Stomach (tissue), 4 donors: ENCODE measurements at regions not wholly inside any gene's neighbourhood (a gene's known extent, or its start where the extent isn't known, plus 50 kb on each side); places are given as distances from the start of the nearest gene placed in this dataset.

Experiments used
- CTCF ChIP-seq, 7 experiments: fragments of 450-650 bp in 4 of 7; fragments of 200-600 bp in 3 of 7; sonication (generic) in 3 of 7; IDR thresholded peaks; one replicate each; pipeline ENCODE4 v1.5.1; 2016 to 2019; ENCODE audit warnings: antibody characterized with exemption in 7 of 7, control low read depth in 2 of 7, mild to moderate bottlenecking in 1 of 7
- POLR2A ChIP-seq, 4 donors: fragments of 450-650 bp; IDR thresholded peaks; one replicate each; pipeline ENCODE4 v1.6.1; 2016; ENCODE audit warnings: antibody characterized with exemption in 4 of 4, control low read depth in 2 of 4, mild to moderate bottlenecking in 1 of 4, moderate library complexity in 1 of 4
- POLR2AphosphoS5 ChIP-seq, 3 donors: sonication (generic); formaldehyde crosslinking; IDR thresholded peaks; one replicate each; pipeline ENCODE4 v1.6.1; 2016; ENCODE audit warnings: antibody characterized with exemption in 3 of 3

GRCh38 chr6:139525415-139525814 is 151.0 kb upstream of the CITED2 start:
- TF ChIP-seq CTCF (IDR thresholded peaks at IDR 0.05) (no peak), POLR2AphosphoS5 (IDR thresholded peaks at IDR 0.05) (no peak), POLR2A (IDR thresholded peaks at IDR 0.05) (no peak)
